Stomach (tissue), 4 donors: ENCODE measurements at regions not wholly inside any gene's neighbourhood (a gene's known extent, or its start where the extent isn't known, plus 50 kb on each side); places are given as distances from the start of the nearest gene placed in this dataset.

Experiments used
- CTCF ChIP-seq, 7 experiments: fragments of 450-650 bp in 4 of 7; fragments of 200-600 bp in 3 of 7; sonication (generic) in 3 of 7; IDR thresholded peaks; one replicate each; pipeline ENCODE4 v1.5.1; 2016 to 2019; ENCODE audit warnings: antibody characterized with exemption in 7 of 7, control low read depth in 2 of 7, mild to moderate bottlenecking in 1 of 7
- POLR2A ChIP-seq, 4 donors: fragments of 450-650 bp; IDR thresholded peaks; one replicate each; pipeline ENCODE4 v1.6.1; 2016; ENCODE audit warnings: antibody characterized with exemption in 4 of 4, control low read depth in 2 of 4, mild to moderate bottlenecking in 1 of 4, moderate library complexity in 1 of 4
- POLR2AphosphoS5 ChIP-seq, 3 donors: sonication (generic); formaldehyde crosslinking; IDR thresholded peaks; one replicate each; pipeline ENCODE4 v1.6.1; 2016; ENCODE audit warnings: antibody characterized with exemption in 3 of 3

- TF ChIP-seq POLR2A (IDR thresholded peaks at IDR 0.05) (no peak), POLR2AphosphoS5 (IDR thresholded peaks at IDR 0.05) (no peak), CTCF (IDR thresholded peaks at IDR 0.05) (no peak)
Measured at GRCh38 chr12:46111715-46112114, 121.3 kb upstream of the SCAF11 start.
